ENCODE measurements at regions not wholly inside any gene's neighbourhood (a gene's known extent, or its start where the extent isn't known, plus 50 kb on each side); places are given as distances from the start of the nearest gene placed in this dataset.

- no peak for DNase-seq (ENCODE audit: low spot score)
These were observed 149.3 kb upstream of the UBL3 start for GRCh38 chr13:29999492-30000369.

GRCh38 chr13:29996316-29996715 lies 145.9 kb upstream of the UBL3 start:
- DNase-seq (ENCODE audit: low spot score): no peak

- DNase-seq (ENCODE audit: low spot score): no peak
These were observed 144.6 kb upstream of the UBL3 start for GRCh38 chr13:29994911-29995595.

DNA sequence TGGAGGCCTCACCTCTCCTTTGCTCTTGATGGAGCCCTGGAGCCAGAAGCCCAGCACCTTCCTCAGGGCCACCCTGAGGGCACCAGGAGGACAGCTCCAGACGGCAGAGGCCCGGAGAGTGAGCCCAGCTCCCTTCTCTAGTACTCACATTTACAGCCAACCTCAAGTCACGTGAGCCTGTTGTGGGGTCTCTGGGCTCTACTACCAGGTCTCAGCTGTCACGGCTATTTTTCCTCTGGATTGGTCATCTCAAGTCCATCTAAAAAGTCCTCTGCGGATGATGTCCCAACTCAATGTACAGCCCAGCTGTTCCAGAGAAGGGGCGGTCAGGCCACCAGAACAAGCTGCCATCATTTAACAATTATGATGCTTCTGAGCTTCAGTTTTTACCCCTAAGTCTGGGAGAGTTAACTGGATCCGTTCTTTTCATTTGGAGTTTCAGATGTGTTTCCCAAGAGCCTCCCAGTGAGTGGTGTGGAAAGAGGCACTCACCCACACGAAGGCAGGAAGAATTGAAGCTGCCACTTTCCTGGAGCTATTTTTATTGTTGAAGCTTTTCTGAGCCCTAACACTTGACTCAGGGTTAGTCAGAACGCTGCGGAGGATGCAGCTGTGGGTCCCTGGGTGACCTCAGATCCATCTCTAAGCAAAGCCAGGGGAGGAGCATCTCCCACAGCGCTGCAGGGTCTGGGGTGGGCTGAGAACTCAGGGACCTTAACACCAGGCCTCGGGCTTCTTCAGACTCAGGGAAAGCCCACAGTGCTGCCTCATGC lies 143.5 kb upstream of the UBL3 start:
- DNase-seq (ENCODE audit: low spot score): no peak

DNA sequence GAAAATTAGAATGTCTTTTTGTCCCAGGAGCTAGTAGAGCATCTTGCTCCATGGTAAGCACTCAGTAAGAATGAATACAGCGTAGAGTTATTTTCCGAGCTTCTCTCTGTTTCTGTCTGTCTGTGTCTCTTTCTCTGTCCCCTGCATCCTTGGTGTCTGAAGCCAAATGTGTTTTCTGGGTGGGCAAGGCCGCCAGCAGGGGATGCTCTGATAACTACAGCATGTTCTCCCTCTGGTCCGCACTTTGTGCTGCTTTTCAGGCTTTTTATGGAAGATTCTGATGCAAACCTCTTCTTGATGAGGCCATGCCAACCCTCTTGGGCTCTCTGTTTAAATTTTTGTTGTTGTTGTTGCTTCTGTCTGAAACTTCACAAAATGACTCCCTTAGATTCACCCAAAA lies 142.8 kb upstream of the UBL3 start:
- DNase-seq (ENCODE audit: low spot score): no peak

DNA sequence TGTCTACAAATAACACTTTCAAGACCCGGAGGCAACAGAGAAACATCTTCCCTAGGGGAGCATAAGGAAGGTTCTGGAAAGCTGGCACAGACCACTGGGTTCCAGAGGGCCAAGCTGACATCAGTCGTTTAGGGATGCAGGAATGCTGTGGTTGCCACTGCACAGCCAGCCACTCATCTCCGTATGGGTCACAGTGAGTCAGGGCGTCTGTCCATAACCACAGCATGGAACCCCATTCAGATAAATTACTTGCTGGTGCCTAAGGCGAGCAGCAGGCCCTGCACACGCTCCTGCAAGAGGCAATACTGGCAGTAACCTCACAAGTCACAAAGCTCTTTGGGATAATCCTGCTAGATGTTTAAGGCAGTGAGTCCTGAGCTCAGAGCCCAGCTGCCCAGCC lies 140.9 kb upstream of the UBL3 start:
- DNase-seq (ENCODE audit: low spot score): no peak

DNA sequence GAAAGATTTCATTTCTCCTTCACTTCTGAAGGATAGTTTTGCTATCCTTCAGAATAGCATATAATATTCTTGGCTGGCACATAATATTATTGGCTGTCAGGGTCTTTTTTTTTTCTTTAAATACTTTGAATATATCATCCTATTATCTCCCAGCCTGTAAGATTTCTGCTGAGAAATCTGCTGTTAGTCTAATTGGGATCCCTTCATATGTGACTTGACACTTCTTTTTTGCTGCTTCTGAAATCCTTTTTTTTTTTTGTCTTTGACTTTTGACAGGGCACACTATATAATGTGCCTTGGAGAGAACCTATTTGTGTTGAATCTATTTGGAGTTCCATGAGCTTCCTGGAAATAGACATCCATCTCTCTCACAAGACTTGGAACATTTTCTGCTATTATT lies 136.9 kb upstream of the UBL3 start:
- no peak for DNase-seq (ENCODE audit: low spot score)

DNA sequence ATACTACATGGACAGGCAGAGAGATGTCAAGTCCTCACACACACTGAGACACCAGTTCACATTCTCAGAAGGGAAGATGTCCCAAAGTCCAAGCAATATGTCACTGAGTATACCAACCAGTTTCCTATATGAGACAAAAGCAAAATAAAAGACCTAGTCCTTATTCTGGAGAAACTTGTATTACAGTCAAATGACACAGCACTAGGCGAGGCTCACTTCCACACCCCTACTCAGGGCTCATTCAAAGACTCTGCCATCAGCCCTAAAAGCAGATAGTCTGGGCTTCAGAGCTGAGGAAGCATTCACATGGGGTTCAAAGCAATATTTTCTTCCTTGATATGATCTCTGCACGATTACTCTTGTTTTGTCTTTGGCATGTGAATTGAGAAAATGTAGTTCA lies 129.9 kb upstream of the UBL3 start:
- no peak for DNase-seq (ENCODE audit: low spot score)

DNA sequence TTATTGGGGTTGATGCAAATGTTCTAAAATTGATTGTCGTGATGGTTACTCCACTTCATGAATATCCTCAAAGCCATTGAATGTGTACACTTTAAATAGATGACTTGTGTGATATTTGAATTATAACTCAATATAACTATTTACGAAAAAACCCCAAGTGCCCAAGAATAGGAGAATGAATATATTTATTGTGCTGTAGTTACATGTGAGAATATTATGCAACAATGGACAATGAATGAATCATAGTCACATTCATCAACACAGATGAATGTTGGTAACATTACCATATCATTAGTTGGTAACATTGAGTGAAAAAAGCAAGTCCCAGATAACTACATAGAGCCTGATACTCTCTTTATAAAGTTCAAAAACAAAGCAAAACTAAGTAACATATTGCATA lies 127.8 kb upstream of the UBL3 start:
- no peak for DNase-seq (ENCODE audit: low spot score)

GRCh38 chr13:29977476-29978120 lies 127.2 kb upstream of the UBL3 start:
- no peak for DNase-seq (ENCODE audit: low spot score)

GRCh38 chr13:29976535-29976934 lies 126.1 kb upstream of the UBL3 start:
- DNase-seq (ENCODE audit: low spot score): no peak

GRCh38 chr13:29975283-29975682 lies 124.9 kb upstream of the UBL3 start:
- DNase-seq (ENCODE audit: low spot score): no peak

- DNase-seq (ENCODE audit: low spot score): no peak
These were observed 118.9 kb upstream of the UBL3 start for GRCh38 chr13:29969286-29969685.

- no peak for DNase-seq (ENCODE audit: low spot score)
These were observed 113.9 kb upstream of the UBL3 start for GRCh38 chr13:29964181-29964845.

- no peak for DNase-seq (ENCODE audit: low spot score)
These were observed 112.7 kb upstream of the UBL3 start for GRCh38 chr13:29963089-29963488.

DNA sequence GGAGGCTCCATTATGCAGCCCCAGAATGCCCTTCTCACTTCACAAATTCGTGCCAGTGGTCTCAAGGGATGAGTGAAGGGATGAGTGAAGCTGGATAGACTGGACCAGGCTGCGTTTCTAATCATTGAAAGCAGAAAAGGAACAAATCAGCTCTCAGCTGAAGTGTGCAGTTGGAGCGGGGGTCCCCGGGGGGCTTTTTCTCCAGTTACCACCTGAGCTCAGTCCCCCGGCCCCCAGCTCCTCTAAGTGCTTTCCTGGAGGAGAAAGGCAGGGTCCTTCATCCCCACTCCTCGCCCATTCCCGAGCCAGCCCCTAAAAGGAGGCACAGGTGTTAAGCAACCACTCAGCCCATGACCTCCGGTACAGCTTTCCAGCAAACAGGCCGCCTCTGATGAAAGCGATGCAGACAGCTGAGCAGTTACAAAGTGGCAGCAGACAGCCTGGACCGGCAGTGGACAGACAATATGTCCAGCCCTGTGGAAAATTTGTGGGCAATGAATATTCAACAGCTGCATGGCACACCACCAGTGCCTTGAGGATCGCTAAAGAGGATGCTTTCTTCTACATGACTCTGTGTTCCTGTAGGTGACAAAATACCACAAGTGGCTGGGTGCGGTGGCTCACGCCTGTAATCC lies 110.7 kb upstream of the UBL3 start:
- DNase-seq (ENCODE audit: low spot score): no peak

DNA sequence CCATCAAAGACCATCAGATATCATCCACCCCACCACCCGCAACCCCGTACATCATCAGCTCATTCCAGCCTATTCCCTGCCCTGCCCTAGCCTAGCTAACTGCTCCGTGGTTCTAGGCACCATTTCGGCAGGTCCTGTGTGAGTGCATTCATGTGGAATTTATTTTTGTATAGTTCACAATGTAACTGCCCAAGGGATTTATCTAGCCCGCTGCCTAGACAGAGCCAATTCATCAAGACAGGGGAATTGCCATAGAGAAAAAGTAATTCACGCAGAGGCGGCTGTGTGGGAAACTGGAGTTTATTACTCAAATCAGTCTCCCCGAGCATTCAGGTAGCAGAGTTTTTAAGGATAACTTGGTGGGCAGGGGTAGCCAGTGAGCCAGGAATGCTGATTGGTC lies 109.2 kb upstream of the UBL3 start:
- DNase-seq (ENCODE audit: low spot score): no peak

GRCh38 chr13:29959086-29959485 lies 108.7 kb upstream of the UBL3 start:
- no peak for DNase-seq (ENCODE audit: low spot score)

DNA sequence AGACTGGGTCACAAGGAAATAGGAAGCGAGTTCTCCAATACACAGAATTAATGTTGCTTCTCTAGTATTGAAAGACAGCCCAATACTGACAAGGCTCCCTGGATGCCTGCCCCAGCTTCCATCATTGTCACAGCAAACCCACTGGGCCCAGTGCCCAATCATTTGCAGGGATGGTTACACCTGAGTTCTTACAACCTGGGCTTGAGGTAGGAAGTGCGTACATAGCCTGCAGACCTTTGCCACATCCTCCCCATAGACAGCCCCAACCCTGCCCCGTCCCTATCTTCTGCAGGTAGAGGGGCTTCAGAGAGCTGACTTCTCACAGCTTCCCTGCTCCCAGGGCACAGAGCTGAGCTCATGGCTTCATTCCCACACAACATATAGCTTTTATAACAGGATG lies 108.1 kb upstream of the UBL3 start:
- no peak for DNase-seq (ENCODE audit: low spot score)

DNA sequence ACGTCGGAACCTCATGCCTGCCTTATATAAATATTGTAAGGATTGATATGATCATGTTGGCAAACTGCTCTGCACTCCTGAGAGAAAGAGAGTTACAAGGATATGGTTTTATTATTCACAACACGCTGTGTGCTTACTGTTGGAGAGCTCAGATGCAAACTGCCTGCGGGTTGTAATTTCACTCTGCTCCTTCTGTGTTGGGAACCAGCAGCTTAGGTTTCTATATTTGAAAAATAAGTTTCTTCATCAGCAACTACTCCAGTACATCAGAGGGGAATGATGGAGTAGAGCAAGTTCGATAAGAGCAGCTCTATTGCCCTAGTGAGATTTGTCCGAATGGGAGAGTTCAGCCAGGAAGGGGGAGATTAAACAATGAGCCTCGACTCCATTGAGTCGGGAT lies 106.9 kb upstream of the UBL3 start:
- no peak for DNase-seq (ENCODE audit: low spot score)

GRCh38 chr13:29956853-29957252 lies 106.4 kb upstream of the UBL3 start:
- no peak for DNase-seq (ENCODE audit: low spot score)

All from germinal center (tissue), 1 donor.